ENCODE measurements at regions not wholly inside any gene's neighbourhood (a gene's known extent, or its start where the extent isn't known, plus 50 kb on each side); places are given as distances from the start of the nearest gene placed in this dataset.

DNA sequence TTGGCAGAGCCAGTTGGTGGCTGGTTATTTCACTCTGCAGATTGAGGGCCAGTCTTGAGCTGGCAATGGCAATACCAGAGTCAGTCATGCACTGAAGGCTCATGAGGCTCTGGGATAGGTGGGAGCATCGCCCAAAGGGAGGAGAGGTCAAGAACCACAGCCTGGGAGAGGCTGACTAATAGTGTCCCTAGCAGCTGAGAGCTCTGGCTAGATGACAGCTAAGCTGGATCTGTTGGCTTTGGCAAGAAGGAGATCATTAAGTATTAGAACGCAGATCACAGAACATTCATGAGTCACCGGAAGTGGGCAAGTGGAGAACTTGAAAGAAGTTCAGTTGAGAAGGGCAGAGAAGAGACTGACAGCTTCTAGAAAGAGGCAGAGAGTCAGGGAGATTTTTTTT is 521.1 kb downstream of the NR2F2 start:
- H3K4me3 ChIP-seq, result no peak overlapping the region
- H3K27me3 ChIP-seq, result peaks cover 0 to 3% of the 10 kb centered on the region in 2 donors
- H3K36me3 ChIP-seq, result no peaks in the 10 kb centered on the region
- H3K27ac ChIP-seq, result no peak overlapping the region
- intact Hi-C loops (cut with DNase I; ENCODE audit: low total_unique reads), result no loop called here
- no peak for DNase-seq (ENCODE audit: low spot score in 2 of 2)
- no peaks in the 10 kb centered on the region for H3K9me3 ChIP-seq
- H3K4me1 ChIP-seq, result no peaks in the 10 kb centered on the region
- TF ChIP-seq, protein P1, sequence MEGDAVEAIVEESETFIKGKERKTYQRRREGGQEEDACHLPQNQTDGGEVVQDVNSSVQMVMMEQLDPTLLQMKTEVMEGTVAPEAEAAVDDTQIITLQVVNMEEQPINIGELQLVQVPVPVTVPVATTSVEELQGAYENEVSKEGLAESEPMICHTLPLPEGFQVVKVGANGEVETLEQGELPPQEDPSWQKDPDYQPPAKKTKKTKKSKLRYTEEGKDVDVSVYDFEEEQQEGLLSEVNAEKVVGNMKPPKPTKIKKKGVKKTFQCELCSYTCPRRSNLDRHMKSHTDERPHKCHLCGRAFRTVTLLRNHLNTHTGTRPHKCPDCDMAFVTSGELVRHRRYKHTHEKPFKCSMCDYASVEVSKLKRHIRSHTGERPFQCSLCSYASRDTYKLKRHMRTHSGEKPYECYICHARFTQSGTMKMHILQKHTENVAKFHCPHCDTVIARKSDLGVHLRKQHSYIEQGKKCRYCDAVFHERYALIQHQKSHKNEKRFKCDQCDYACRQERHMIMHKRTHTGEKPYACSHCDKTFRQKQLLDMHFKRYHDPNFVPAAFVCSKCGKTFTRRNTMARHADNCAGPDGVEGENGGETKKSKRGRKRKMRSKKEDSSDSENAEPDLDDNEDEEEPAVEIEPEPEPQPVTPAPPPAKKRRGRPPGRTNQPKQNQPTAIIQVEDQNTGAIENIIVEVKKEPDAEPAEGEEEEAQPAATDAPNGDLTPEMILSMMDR (IDR thresholded peaks at IDR 0.05), result no peak
- TF ChIP-seq POLR2A (IDR thresholded peaks at IDR 0.05) (no peak), POLR2AphosphoS5 (IDR thresholded peaks at IDR 0.05) (no peak)

DNA sequence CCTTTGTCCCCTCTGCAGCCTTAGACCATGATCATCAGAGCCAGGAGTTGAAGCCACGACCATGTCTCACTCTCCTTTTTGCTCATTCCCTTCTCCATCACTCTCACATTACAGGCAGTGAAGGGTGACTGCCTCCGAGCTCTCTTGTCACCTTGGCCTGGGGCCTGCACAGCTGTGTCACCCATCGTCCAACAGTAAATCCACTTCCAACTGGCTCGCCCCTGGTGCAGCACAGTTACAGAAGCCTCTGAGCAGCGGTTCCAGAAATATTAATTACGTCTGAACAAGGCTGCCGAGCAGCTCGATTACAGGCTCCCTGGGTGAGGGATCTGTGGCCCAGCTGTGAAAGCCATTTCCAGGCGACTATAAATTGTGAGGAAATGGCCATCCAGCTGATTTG is 528.2 kb downstream of the NR2F2 start:
- TF ChIP-seq POLR2AphosphoS5 (IDR thresholded peaks at IDR 0.05), result no peak
- no peak for TF ChIP-seq POLR2A (IDR thresholded peaks at IDR 0.05)
- TF ChIP-seq, protein P1 (IDR thresholded peaks at IDR 0.05), result no peak
- DNase-seq (ENCODE audit: low spot score in 2 of 2), result no peak
- Histone ChIP-seq H3K4me1 (no peaks in the 10 kb centered on the region), H3K27me3 (no peaks in the 10 kb centered on the region), H3K27ac (no peak overlapping the region), H3K4me3 (no peak overlapping the region), H3K9me3 (no peaks in the 10 kb centered on the region), H3K36me3 (no peaks in the 10 kb centered on the region)
- intact Hi-C loops (cut with DNase I; ENCODE audit: low total_unique reads), result no loop called here

DNA sequence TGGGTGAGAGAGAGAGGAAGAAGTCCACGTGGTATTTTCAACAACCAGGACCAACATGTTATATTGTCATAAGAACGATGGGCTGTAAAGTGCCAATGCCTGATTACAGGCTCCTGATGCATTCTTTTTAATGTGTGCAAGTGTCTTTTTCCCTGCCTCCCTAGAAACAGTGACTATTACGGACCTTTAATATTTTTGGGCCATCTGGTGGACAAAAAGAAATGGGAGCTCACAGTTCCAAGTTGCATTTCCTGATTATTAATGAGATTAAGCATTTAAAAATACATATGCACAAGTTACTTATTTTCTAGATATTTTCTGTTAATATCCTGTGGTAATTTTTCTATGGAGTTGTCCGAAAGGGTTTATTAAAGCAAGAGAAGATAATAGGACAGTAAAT is 530.2 kb downstream of the NR2F2 start:
- no peak for TF ChIP-seq POLR2A (IDR thresholded peaks at IDR 0.05)
- TF ChIP-seq POLR2AphosphoS5 (IDR thresholded peaks at IDR 0.05), result no peak
- TF ChIP-seq, protein P1 (IDR thresholded peaks at IDR 0.05), result no peak
- intact Hi-C loops (cut with DNase I; ENCODE audit: low total_unique reads), result no loop called here
- no peaks in the 10 kb centered on the region for H3K9me3 ChIP-seq
- no peaks in the 10 kb centered on the region for H3K36me3 ChIP-seq
- H3K27me3 ChIP-seq, result no peaks in the 10 kb centered on the region
- no peak for DNase-seq (ENCODE audit: low spot score in 2 of 2)
- H3K4me1 ChIP-seq, result no peaks in the 10 kb centered on the region
- no peak overlapping the region for H3K4me3 ChIP-seq
- no peak overlapping the region for H3K27ac ChIP-seq

DNA sequence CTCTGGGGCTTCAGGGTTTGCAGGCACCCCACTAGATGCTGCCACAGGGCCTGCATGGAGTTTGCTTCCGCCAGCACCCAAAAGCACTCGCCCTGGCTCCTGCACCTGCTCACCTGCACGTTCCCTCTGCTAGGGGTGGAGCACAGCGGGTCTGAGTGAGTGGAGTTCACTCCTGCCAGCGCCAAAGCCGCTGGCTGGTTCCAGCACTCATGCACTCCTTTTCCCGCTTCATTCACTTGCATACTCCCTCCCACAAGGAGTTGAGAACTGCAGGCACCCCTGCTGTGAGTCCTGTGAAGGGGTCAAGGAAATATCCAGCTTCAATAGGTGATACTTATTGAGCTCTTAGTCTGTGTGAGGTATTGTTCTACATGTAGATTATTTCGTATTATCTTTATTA is 537.5 kb downstream of the NR2F2 start:
- TF ChIP-seq POLR2AphosphoS5 (IDR thresholded peaks at IDR 0.05), result no peak
- TF ChIP-seq, protein P1 (IDR thresholded peaks at IDR 0.05), result no peak
- TF ChIP-seq POLR2A (IDR thresholded peaks at IDR 0.05), result no peak
- H3K4me3 ChIP-seq, result no peak overlapping the region
- H3K27me3 ChIP-seq, result no peaks in the 10 kb centered on the region
- DNase-seq (ENCODE audit: low spot score in 2 of 2), result no peak
- H3K4me1 ChIP-seq, result no peaks in the 10 kb centered on the region
- H3K27ac ChIP-seq, result no peak overlapping the region
- no peaks in the 10 kb centered on the region for H3K36me3 ChIP-seq
- intact Hi-C loops (cut with DNase I; ENCODE audit: low total_unique reads), result no loop called here
- peaks cover 4 to 15% of the 10 kb centered on the region in 2 donors for H3K9me3 ChIP-seq

DNA sequence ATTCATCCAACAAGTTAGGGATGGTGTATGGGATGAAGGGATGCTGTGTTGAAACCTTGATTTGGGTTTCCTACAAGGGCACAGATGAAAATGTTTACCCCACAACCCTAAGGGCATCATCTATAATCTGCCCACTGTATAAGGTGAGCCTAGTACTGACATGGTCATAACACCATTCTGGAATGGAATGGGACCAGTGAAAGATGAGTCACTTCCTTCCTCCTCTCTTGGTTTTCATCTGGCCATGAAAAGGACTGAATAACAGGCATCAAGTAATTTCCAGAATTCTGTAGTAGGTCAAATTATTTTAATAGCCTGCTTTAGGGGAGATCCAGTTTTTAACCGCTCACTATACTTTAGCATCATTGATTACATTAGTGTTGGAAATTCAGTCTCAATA is 538.6 kb downstream of the NR2F2 start:
- Histone ChIP-seq H3K4me3 (no peak overlapping the region), H3K36me3 (no peaks in the 10 kb centered on the region), H3K4me1 (no peaks in the 10 kb centered on the region), H3K27me3 (no peaks in the 10 kb centered on the region), H3K27ac (no peak overlapping the region), H3K9me3 (peaks cover 4 to 15% of the 10 kb centered on the region in 2 donors)
- no peak for TF ChIP-seq POLR2A (IDR thresholded peaks at IDR 0.05)
- TF ChIP-seq POLR2AphosphoS5 (IDR thresholded peaks at IDR 0.05), result no peak
- TF ChIP-seq, protein P1 (IDR thresholded peaks at IDR 0.05), result no peak
- intact Hi-C loops (cut with DNase I; ENCODE audit: low total_unique reads), result no loop called here
- DNase-seq (ENCODE audit: low spot score in 2 of 2), result no peak

All from breast epithelium (tissue), 4 donors.